Hematopoietic multipotent progenitor cell (in vitro differentiated cells): ENCODE measurements at regions not wholly inside any gene's neighbourhood (a gene's known extent, or its start where the extent isn't known, plus 50 kb on each side); places are given as distances from the start of the nearest gene placed in this dataset.

Experiments used
- DNase-seq, 3 donors: peaks; one replicate each; pipeline ENCODE4 v3.0.0-alpha.2; 2011 to 2015; ENCODE audit warnings: low read depth in 2 of 3, low spot score in 2 of 3

- DNase-seq = no peak
Measured at GRCh38 chr5:155746367-155747038, 580.5 kb upstream of the SGCD start.

GRCh38 chr5:155750101-155750500 is 576.9 kb upstream of the SGCD start:
- no peak for DNase-seq

- no peak for DNase-seq
Measured at GRCh38 chr5:155750571-155750970, 576.4 kb upstream of the SGCD start.

- no peak for DNase-seq
Measured at GRCh38 chr5:155753943-155754581, 572.9 kb upstream of the SGCD start.

- DNase-seq = no peak
Measured at GRCh38 chr5:155759252-155759651, 567.7 kb upstream of the SGCD start.

GRCh38 chr5:155759984-155760383 is 567.0 kb upstream of the SGCD start:
- no peak for DNase-seq

- no peak for DNase-seq
Measured at GRCh38 chr5:155761502-155761901, 565.5 kb upstream of the SGCD start.

GRCh38 chr5:155765715-155766114 is 561.2 kb upstream of the SGCD start:
- DNase-seq = no peak

- DNase-seq = no peak
Measured at GRCh38 chr5:155767470-155767869, 559.5 kb upstream of the SGCD start.

GRCh38 chr5:155768332-155768731 is 558.6 kb upstream of the SGCD start:
- no peak for DNase-seq

GRCh38 chr5:155772009-155772662 is 554.8 kb upstream of the SGCD start:
- DNase-seq = no peak

GRCh38 chr5:155773680-155774079 is 553.3 kb upstream of the SGCD start:
- DNase-seq = no peak

GRCh38 chr5:155780260-155780659 is 546.7 kb upstream of the SGCD start:
- DNase-seq = no peak

GRCh38 chr5:155783246-155783645 is 543.7 kb upstream of the SGCD start:
- no peak for DNase-seq

- no peak for DNase-seq
Measured at GRCh38 chr5:155783791-155784190, 543.2 kb upstream of the SGCD start.

GRCh38 chr5:155786108-155786507 is 540.9 kb upstream of the SGCD start:
- DNase-seq = no peak

- DNase-seq = no peak
Measured at GRCh38 chr5:155792873-155793272, 534.1 kb upstream of the SGCD start.

GRCh38 chr5:155794795-155795194 is 532.2 kb upstream of the SGCD start:
- DNase-seq = no peak

- no peak for DNase-seq
Measured at GRCh38 chr5:155799308-155799707, 527.7 kb upstream of the SGCD start.

GRCh38 chr5:155807884-155808576 is 518.9 kb upstream of the SGCD start:
- no peak for DNase-seq

- no peak for DNase-seq
Measured at GRCh38 chr5:155815248-155815647, 511.7 kb upstream of the SGCD start.

GRCh38 chr5:155822177-155822576 is 504.8 kb upstream of the SGCD start:
- DNase-seq = no peak
